ENCODE measurements at regions not wholly inside any gene's neighbourhood (a gene's known extent, or its start where the extent isn't known, plus 50 kb on each side); places are given as distances from the start of the nearest gene placed in this dataset.
A peak's percentile ranks its signal among the peaks of the same experiment; 100 is the strongest.

GRCh38 chr11:71342951-71343827, 90.8 kb upstream of the SHANK2 start:
- TF ChIP-seq, protein P1, sequence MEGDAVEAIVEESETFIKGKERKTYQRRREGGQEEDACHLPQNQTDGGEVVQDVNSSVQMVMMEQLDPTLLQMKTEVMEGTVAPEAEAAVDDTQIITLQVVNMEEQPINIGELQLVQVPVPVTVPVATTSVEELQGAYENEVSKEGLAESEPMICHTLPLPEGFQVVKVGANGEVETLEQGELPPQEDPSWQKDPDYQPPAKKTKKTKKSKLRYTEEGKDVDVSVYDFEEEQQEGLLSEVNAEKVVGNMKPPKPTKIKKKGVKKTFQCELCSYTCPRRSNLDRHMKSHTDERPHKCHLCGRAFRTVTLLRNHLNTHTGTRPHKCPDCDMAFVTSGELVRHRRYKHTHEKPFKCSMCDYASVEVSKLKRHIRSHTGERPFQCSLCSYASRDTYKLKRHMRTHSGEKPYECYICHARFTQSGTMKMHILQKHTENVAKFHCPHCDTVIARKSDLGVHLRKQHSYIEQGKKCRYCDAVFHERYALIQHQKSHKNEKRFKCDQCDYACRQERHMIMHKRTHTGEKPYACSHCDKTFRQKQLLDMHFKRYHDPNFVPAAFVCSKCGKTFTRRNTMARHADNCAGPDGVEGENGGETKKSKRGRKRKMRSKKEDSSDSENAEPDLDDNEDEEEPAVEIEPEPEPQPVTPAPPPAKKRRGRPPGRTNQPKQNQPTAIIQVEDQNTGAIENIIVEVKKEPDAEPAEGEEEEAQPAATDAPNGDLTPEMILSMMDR (IDR thresholded peaks at IDR 0.05; ENCODE audit: low read depth, low read length): peak; percentile 73
- TF ChIP-seq MYC (IDR thresholded peaks at IDR 0.05; ENCODE audit: low read depth, low read length) (no peak), MAX (IDR thresholded peaks at IDR 0.05; ENCODE audit: low read depth, low read length) (no peak), POLR2A (IDR thresholded peaks at IDR 0.05; ENCODE audit: extremely low read depth, insufficient read length) (no peak)
- peak; percentile 49 for DNase-seq (ENCODE audit: low read depth)
- no peak overlapping the region for H3K4me3 ChIP-seq (ENCODE audit: low read depth, low read length)

DNA sequence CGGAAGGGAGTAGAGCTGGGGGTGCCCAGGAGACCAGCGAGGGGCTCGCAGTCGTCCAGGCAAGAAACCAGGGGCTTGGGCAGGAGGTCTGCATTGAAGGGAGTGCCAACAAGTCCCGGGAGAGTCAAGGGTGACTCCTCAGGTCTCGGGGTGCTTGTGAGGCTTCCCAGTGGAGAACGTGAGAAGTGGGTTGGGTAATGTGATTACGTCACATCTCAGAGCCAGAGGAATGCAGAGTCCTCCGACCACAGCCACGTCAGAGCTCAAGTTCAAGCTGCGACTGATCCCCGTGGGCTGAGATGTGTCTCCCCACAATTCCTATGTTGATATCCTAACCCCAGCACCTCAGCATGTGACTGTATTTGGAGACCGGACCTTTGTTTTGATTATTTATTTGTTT, 89.7 kb upstream of the SHANK2 start:
- TF ChIP-seq MAX (IDR thresholded peaks at IDR 0.05; ENCODE audit: low read depth, low read length): no peak
- TF ChIP-seq POLR2A (IDR thresholded peaks at IDR 0.05; ENCODE audit: extremely low read depth, insufficient read length): no peak
- TF ChIP-seq MYC (IDR thresholded peaks at IDR 0.05; ENCODE audit: low read depth, low read length): no peak
- TF ChIP-seq, protein P1 (IDR thresholded peaks at IDR 0.05; ENCODE audit: low read depth, low read length): no peak
- no peak overlapping the region for H3K4me3 ChIP-seq (ENCODE audit: low read depth, low read length)
- DNase-seq (ENCODE audit: low read depth): peak; percentile 49

DNA sequence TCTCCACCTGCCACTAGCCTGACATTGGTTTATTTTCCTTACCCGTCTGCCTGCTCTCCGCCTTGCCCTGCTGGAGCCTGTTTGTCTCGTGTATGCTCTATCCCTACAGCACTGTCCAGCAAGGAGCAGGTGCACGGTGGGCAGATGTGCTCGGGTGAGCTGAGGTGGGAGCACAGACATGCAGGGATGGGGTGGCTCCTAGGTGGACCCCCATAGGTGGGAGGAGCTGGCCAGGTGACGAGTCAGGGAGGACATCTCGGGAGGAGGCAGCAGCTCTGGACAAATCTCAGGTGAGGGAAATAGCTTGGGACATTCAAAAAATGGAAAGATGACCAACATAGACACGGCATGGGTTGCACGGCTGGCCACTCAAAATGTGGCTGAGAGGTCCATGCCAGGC, 89.2 kb upstream of the SHANK2 start:
- no peak for TF ChIP-seq MAX (IDR thresholded peaks at IDR 0.05; ENCODE audit: low read depth, low read length)
- DNase-seq (ENCODE audit: low read depth): no peak
- no peak overlapping the region for H3K4me3 ChIP-seq (ENCODE audit: low read depth, low read length)

GRCh38 chr11:71341173-71341572, 88.8 kb upstream of the SHANK2 start:
- TF ChIP-seq, protein P1 (IDR thresholded peaks at IDR 0.05; ENCODE audit: low read depth, low read length): no peak
- no peak for TF ChIP-seq POLR2A (IDR thresholded peaks at IDR 0.05; ENCODE audit: extremely low read depth, insufficient read length)
- no peak for TF ChIP-seq MAX (IDR thresholded peaks at IDR 0.05; ENCODE audit: low read depth, low read length)
- no peak for TF ChIP-seq MYC (IDR thresholded peaks at IDR 0.05; ENCODE audit: low read depth, low read length)
- no peak for DNase-seq (ENCODE audit: low read depth)
- H3K4me3 ChIP-seq (ENCODE audit: low read depth, low read length): no peak overlapping the region

DNA sequence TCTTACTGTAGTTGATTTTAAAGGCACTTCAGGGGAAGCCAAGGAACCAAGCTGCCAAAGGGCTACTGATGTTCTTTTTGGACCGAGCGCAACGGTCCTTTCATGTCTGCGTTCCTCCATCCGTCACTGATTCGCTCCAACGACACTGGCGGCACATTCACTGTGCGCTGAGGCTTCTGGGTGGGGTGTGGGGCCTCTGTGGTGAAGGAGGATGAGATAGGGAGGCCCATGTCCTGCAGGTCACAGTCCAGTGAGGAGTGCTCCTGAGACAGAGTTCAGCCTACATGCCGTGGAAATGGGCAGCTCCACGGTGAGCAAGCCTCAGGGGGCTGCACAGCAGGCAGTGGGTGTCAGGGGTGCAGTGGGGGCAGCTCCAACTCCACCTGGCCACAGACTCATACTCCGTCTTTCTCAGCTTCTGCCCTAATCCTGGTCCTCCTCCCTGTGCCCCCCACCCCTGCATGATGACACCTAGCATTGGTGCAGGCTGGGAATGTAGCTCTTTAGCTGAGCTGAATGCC, 87.8 kb upstream of the SHANK2 start:
- no peak for DNase-seq (ENCODE audit: low read depth)
- H3K4me3 ChIP-seq (ENCODE audit: low read depth, low read length): no peak overlapping the region
- TF ChIP-seq MAX (IDR thresholded peaks at IDR 0.05; ENCODE audit: low read depth, low read length): no peak
- TF ChIP-seq, protein P1 (IDR thresholded peaks at IDR 0.05; ENCODE audit: low read depth, low read length): no peak

GRCh38 chr11:71339396-71339881, 87.1 kb upstream of the SHANK2 start:
- no peak overlapping the region for H3K4me3 ChIP-seq (ENCODE audit: low read depth, low read length)
- no peak for DNase-seq (ENCODE audit: low read depth)
- TF ChIP-seq POLR2A (IDR thresholded peaks at IDR 0.05; ENCODE audit: extremely low read depth, insufficient read length): no peak
- no peak for TF ChIP-seq MAX (IDR thresholded peaks at IDR 0.05; ENCODE audit: low read depth, low read length)
- TF ChIP-seq, protein P1 (IDR thresholded peaks at IDR 0.05; ENCODE audit: low read depth, low read length): no peak

All from NB4 (cell line).